NCI-H446 treated with DMSO at 0.1 percent for 48 hours (cell line): ENCODE measurements at regions not wholly inside any gene's neighbourhood (a gene's known extent, or its start where the extent isn't known, plus 50 kb on each side); places are given as distances from the start of the nearest gene placed in this dataset.

ENCODE experiments used
- DNase-seq: peaks from one replicate; lab custom pipeline; 2025; lab: John Stamatoyannopoulos, UW

DNA sequence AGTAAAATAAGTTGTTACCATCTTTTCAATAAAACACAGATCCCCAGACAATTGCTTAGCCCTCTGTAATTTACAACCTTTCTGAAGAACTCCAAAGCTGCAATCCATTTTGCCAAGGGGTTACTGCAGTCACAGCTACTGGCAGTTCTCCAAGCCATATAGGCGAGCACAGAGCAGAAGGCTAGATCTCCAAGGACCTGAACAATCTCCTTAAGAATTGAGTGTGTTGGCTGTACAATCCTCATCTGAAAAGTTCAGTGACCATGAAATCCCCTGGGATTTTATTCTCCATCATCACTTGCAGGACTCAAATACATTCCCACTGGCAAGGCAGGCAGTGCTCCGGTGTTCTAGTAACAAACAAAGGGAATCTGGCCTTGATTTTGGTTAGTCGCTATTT, 103.9 kb upstream of the LRP1B start:
- peak; percentile 62 for DNase-seq

DNA sequence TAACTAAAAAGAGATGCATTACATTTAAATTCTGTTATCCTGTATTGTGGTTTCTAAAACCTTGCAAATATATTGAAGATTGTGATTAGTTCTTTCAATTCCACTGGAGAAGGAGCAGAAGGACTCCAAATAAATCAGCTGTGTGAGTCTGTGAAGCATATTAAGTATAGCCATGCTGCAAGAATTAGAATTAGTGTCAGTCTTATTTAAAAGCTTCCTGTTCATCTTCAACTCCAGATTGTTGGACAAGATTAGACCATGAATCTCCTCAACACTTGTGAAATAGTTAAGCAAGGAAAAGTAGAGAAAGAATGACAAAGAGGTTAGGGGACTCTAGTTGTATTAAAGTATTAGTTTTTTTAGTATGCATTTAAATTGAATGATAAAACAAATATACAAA, 92.5 kb upstream of the LRP1B start:
- DNase-seq = no peak

DNA sequence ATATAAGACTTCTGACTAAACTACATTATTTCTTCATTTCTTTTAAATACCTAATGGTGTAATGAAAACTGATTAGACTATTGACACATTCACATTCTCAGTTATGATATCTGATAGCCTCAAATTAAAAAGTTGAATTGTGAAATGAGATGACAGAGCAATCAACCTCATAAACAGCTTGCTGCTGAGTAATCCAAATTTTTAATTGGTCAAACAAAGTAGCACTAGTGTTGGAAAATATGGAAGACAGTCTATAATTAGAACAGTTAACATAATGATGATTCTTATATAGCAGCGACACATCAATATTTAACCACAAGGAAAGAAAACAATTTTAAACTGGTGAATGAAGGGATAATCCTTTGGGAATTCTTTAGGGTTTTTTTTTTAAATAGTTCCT, 91.9 kb upstream of the LRP1B start:
- DNase-seq = peak; percentile 49

DNA sequence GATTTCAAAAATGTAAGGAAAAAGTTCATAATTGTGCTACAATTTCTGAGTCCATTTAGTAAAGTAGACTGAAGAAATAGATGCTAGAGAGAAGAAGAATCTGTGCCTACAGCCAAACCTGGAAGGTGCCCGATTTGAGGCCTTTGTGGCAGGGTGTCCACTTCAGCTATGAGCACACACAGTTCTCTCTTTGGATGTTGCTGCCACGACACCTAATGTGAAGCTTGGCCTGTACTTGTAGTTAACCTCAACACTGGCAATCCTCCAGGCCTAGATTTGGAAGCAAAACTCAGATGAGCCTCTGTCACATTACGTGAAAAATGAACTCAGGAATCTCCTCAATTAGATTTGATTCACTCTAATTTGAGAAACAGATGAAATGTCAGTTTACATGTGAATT, 90.1 kb upstream of the LRP1B start:
- DNase-seq = peak; percentile 93

DNA sequence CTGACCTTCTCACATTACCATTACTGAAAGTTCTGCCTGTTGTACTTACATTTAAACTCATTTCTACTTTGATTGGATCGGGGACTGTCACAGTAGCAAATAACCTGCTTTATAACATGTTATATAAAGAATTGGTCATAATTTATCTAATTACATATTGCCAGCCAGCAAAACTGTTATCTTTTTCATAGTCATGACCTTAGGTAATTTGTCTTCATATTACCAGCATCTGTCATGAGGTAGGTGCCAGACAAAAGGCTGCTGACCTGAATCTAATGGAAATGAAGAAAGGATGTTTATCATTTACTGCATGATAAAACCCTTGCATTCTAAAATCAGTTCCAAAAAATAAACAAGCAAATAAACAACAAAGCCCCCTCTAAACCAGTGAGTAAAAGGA, 89.4 kb upstream of the LRP1B start:
- DNase-seq = peak; percentile 35

DNA sequence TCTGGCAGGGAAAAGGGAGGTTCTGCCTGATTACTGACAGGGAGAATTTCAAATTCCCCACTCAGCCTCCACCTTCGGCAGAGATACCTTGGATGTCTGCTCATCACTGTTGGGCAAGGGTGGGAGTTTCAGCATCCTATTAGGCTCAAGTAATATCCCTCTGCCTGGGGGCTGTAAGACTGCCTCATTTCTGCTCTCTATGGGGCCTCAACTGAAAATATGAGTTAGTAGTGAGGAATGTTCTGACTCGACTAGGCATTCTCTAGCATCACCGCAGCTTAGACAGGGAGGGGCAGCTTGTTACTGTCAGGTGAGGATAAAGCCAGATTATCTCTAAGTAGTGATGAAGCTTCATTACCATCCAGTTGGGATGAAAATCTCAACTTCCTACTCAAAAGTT, 87.7 kb upstream of the LRP1B start:
- DNase-seq = no peak

DNA sequence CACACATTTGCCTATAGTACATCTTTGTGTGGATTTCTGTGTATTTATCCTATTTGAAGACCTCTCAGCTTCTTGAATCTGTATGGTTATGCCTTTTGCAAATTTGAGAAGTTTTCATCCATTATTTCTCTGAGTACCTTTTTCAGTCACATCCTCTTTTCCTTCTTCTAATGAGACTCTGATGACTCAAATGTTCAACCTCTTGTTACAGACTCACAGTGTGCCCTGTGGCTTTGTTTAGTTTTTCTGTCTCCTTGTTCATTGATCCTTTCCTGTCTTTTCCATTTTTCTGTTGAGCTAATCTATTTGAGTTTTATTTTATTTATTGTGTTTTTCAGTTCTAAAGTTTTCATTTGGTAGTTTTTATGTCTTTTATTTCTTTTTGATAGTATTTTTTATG, 87.0 kb upstream of the LRP1B start:
- no peak for DNase-seq

DNA sequence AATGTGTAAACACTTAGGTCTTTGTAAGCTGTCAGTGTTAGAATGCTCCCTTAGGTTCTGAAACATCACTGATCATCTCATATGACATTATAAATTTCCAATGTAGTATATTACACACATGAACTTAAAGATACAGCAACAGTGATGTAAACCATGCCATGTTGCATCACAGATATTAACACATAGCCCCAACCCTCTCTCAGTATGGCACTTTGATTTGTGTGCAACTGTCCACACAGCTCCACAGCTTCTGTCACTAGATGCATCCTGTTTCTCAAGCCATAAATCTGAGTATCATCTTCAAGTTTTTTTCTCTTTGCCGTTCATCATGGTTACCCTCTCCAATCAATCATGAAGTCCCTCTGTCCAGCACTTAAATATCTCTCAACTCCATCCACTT, 69.2 kb upstream of the LRP1B start:
- DNase-seq = no peak

DNA sequence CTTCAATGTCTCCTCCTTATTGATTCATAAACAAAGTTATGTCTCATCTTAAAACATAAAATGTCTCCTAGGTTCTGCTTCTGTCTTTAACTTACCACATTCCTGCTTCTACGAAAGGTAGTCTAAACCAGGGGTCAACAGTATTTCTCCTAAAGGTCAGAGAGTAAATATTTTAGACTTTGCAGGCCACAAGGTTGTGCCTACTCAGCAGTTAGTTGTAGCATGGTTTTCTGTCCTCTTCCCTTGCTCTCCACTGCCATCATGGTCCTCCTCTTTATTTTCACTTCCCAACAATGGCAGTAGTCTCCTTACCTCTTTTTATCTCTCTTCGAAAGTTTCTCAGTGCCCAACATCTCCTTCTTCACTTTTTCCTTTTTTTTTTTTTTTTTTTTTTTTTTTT, 68.3 kb upstream of the LRP1B start:
- no peak for DNase-seq

DNA sequence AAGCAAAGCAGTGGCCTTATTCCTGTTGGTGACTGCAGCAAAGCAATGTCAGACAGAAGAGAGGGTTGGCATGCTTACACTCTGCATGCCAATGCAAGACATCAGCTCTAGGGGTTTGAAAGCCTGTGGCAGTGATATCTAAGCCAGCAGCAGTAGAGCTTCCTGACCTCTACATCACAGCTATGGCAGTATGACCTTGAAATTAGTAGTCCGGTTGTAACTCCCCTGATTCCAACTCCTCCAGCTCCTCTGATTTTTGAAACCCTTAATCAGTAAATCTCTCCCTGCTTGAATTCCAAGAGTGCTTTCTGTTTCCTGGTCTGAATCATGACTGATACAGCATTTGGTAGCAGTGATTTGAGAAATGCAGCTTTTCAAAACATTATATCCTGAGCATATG, 60.0 kb upstream of the LRP1B start:
- no peak for DNase-seq

DNA sequence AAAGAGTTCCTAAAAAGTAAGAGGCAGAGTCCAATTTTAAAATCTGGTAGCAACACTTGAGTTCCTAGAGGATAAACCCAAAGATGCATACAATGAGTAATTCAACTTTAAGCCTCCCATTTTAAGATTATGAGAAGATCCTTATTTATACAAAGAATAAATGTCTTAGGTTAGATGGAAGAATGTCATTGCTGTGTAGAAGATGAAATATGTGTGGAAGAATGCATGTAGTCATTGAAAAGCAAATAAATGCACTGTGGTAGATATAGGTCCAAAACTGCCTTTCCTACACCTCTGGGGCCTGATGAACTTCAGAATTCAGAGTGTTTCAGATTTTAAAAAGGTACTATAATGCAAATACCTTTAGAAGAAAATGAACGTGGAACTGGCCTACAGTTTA, 58.7 kb upstream of the LRP1B start:
- no peak for DNase-seq

DNA sequence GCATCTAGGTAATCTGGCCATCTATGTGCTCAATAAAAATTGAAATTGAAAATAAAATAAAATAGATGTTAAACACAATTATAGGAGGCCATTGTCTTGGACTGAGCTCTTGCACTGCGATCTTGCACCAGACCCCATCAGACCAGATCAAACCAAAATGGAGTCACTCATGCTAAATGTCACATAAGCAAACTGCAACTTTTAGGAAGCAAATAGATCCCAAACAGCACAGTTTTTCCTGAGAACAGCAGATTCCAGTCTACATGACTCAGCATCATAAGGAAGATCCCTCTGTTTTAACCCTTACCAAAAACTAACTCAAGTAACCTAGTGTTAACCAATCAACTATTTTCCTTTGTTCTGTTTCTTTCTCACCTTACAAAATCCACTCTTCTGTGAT, 57.7 kb upstream of the LRP1B start:
- DNase-seq = no peak

DNA sequence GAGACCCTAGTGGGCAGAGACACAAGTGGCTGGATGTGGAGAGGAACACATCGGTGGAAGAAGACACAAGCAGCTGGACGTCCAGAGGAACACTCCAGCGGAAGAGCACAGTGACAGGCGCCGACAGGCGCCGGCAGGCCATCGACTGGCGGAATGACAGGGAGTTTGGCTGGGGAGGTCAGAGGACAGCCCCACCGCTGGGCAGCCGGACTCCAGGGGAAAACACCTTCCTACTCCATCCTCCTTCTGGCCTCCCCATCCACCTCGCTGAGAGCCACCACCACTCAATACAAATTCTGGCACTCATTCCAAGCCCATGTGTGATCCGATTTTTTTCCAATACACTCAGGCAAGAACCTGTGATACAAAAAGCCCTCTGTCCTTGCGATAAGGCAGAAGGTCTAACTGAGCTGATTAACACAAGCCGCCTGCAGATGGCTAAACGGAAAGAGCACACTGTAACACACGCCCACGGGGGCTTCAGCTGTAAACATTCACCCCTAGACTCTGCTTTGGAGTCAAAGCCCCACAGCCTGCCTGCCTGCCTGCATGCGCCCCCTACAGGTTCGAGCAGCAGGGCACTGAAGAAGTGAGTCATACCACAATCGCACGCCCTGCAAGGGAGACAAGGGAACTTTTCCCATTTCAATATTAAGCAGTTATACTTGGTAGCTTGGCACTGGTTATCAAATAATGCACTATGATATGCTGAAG, 50.2 kb upstream of the LRP1B start:
- DNase-seq = no peak
